ENCODE measurements at regions not wholly inside any gene's neighbourhood (a gene's known extent, or its start where the extent isn't known, plus 50 kb on each side); places are given as distances from the start of the nearest gene placed in this dataset.

DNA sequence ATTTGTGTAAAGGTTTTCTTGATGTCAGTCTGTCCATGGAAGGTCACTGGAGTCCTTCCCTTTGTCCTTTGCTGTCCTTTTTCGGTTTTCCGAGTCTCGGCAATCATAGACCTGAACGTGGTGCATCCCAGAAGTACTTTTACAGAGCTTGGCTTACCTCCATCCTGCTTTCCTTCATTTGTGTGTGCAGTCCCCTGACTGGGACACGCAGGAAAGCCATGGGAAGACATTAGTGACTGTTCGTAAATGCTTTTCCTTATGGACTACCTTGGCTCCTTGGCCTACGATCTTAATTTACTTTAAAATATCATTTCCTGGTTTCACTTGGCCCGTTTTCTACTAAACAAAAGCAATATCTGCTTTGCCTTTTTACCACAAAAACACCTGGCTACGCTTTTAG, 328.4 kb upstream of the RARB start:
- DNase-seq (ENCODE audit: low read depth): no peak

DNA sequence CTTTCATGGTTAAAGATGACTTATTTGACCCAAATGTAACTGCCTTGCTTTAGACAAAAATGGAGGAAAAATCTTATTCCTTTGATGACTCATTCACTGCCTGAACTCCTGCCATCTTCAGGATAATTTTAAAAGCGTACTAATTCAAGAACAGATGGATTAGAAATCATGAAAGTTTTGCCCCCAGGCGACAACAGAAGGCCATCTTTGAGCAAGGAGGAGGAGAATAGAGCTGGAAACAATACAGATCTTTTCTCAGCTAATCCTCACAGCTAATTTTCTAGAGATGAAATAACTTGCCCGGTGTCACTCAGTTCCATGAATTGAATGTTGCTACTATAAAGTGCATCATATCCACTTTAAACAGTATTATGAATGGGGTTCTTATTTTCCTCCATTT, 324.7 kb upstream of the RARB start:
- no peak for DNase-seq (ENCODE audit: low read depth)

DNA sequence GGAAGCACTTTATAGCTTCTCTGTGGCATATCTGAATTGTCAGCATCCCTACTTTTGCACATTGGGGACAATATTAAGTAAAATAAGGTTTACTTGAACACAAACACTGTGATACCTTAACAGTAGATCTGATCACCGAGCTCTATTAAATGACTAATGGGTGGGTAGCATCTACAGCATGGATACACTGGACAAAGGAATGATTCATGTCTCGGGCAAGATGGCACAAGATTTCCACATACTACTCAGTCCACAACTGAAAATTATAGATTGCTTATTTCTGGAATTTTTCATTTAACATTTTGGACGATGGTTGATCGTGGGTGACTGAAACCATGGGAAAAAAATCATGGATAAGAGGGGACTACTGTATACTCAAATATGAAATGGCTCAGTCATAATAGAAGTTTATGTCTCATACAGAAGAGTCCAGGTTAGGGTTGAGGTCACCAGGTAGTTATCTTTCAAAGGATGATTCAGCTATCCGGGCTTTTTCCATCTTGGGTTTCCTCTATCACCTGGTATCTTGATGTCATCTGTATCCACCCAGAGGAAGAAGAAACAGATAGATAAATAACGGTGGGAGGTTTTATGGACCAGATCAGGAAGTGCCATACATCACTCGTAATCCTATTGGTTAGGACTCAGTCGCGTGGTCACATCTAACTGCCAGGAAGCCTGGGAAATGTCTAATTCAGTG, 320.0 kb upstream of the RARB start:
- DNase-seq (ENCODE audit: low read depth): no peak

DNA sequence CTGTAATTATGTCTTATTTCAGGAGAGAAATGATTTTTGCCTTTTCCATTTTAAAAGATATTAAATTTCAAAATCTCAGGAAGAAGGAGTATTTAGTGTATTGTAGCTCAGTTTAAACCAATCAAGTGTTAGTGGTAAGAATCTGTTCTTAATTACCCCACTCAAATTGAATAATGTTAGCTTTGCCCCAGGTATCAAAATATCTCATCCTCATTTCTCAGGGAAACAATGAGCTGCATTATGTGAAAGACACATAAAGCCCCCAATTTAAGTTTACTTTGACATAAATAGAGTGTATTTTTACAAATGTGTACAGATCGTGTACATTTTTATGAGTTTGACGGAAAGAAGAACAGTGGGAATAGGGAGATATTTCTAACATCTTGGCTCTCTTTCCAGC, 317.4 kb upstream of the RARB start:
- no peak for DNase-seq (ENCODE audit: low read depth)

DNA sequence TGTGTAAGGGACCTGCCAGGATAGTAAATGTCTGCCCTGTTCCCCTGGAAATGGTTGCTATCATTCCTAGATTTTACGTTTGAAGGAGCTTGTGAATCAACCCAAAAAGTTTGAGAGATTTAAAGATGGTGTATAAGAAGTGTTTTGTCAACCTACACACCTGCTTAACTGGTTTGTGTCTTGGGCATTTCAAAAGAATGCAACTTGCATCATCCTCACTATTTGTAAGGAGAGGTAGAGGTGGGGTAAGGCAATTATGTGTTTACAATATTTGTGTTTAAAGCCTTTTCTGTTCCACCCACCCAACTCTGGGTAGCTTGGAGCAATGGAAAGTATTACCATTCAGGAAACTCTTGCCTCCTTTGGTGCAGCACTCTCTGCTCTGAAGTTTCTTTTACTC, 314.2 kb upstream of the RARB start:
- no peak for DNase-seq (ENCODE audit: low read depth)

DNA sequence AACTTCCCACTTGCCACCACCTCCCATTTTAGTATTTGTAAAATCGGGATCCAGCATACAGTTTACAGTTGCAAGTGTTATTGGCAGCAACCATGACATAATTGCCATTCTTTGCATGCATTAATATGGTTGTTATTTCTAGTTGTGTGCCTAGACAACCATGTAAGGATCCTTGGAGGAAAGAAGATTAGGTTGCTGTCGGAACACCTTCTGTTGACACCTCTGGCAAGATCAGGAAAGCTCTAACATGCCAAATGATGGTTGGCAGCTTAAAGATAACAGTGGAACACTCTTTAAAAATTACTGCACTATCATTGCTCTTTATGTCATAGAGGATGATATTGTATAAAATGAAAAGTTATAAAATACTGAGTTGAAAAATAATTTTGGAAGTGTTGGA, 313.5 kb upstream of the RARB start:
- no peak for DNase-seq (ENCODE audit: low read depth)

DNA sequence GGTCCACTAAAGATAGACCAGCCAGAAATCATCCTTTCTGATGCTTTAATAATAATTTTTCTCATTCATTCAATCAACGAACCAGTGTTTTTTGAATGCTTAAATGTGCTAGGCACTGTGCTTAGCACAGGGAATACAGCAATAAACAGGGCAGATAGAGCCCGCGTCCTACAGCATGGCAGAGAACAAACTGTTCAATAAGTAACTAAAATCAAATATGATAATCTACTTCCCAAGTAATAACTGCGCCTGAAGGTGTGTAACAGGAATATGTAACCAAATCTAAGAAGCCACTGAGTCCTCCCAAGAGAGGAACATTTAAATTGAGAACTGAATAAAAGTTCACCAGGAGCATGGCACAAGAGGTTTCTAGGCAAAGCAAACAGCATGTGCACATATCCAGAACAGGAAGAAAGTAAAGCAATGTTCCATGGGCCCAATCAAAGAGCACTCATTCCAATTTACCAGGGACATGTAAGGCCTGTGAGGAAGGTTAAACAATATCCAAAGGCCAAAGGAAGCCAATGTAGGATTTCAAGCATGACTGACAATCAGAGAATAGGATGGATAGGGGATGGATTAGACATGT, 311.0 kb upstream of the RARB start:
- DNase-seq (ENCODE audit: low read depth): no peak

DNA sequence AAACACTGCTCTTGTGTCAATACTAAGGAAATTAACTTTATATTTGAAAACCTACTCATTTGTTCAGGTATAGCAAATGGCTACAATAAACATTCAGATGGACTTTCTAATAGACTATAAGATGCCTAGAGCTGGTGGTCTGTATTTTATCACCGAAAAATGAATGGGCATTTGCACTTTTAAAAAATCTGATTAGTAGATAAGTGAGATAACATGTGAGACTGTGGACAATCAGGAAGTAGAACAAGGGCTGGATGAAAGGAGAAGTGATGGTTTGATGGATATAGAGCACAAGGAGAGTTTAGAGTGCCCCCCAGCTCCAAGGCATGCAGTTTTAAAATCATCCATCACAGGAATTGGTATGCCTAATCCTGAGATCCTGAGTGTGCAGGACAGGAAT, 308.4 kb upstream of the RARB start:
- no peak for DNase-seq (ENCODE audit: low read depth)

DNA sequence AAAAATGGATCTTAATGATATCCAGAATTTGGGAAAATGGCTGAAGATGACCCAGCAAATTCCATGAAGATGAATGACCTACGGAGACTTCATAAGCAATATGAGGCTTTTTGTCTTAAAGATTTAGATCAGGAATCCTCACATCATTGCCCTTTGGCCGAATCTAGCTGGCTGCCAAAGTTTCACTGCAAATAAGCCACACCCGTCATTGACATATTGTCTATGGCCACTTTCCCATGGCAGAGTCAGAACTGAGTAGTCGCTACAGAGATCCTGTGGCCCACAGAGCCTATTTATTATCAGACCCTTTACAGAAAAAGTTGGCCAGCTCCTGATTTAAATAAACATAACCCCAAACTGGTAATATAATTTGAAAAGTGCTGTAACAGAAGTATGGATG, 307.4 kb upstream of the RARB start:
- DNase-seq (ENCODE audit: low read depth): no peak

DNA sequence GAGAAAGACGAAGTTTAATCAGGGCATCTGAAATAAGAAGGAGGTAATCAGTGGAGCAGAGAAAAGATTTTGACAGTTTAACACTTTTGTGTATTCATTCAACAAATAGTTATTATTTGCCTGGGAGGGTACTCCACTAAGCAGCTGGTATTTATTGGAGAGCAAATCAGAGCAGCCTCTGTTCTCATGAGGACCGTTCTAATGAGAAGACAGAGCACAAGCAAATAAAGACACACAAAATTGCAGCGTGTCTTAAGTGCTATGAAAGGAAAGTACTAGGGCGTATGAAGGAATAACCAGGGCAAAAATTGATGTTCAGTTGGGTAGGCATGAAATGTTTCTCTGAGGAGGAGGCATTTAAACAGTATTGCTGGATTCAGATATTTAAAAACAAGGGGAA, 302.9 kb upstream of the RARB start:
- DNase-seq (ENCODE audit: low read depth): no peak

DNA sequence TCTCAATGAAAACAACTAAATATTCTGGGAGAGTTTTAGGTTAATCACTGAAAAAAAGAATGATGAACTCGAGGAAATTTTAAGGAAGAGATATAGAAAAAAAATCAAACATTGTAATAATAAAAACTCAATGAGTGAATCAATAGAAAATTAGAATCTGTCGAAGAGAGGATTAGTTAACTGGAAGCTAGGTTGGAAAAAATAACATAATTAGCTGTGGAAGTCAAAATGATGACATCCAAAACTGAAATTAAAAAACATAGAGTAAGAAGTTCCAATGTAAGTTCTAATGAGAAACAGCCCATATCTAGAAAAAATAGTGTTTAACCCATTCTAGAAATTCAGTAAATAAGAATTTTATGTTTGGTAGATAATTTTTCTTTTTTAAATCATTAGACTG, 299.3 kb upstream of the RARB start:
- no peak for DNase-seq (ENCODE audit: low read depth)

DNA sequence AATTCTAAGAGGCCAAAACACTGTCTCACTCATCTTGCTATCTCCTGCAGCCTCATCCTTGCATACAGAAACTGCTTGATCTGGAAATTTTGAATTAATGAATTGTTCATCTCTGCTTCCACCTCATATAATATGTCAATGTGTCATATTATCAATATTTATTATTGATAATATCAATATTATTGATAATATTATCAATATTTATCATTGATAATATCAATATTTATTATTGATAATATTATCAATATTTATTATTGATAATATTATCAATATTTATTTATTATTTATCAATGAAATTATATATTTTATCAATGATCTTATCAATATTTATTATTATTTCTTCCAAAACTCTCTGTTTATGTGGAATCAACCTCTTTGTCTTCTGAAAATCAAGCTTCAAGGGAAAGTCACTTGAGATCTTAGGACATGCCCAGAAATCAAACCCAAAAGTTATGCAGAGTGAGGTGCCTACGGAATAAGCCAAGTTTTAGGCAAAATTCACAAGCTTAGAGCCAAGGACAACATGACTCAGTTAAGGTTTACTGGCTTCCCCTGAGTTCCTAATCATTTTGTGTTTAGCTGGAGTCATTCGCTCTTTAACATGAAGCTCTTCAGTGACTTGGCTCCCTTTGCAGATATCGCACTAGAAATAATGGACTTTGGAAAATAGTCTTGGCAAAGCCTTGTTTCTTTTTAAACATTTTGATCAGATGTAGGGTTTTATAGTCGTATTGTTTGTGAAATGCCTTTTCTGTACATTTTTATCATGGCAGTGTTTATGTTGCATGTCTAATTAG, 297.1 kb upstream of the RARB start:
- no peak for DNase-seq (ENCODE audit: low read depth)

DNA sequence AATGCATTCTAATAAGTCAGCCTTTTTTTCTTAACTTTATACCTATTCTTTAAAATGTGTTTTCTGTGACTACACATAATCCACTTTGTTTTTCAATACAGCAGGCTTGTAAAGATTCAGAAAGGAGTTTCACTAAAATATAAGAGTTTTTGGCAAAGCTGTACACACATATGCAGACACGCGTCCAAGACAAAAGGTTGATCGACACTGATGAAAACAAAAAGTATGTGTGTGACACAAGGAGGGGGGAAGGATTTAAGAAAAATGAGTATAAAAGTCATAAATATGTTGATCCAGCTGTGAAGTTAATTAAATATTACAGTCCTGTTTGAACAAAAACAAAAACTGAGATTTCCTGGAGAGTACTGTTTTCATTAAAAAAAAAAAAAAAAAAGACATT, 294.5 kb upstream of the RARB start:
- DNase-seq (ENCODE audit: low read depth): no peak

DNA sequence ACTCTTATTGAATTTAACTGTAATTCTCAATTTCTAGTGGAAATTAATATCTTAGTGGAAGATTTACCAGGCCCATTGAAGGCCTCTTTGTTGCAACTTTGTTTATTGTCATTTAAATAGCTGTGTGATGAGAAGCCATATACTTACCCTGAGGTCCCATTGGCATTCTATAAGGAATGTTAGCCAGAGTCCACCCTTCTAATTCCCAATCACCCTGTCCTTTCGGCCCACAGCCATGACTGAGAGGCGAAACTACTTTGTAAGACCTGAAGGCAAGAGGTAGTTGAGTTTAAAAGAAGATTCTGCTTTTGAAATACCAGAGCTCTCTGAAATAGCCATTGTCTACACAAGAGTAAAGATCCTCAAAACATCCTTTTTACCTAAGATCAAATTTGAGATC, 290.5 kb upstream of the RARB start:
- no peak for DNase-seq (ENCODE audit: low read depth)

DNA sequence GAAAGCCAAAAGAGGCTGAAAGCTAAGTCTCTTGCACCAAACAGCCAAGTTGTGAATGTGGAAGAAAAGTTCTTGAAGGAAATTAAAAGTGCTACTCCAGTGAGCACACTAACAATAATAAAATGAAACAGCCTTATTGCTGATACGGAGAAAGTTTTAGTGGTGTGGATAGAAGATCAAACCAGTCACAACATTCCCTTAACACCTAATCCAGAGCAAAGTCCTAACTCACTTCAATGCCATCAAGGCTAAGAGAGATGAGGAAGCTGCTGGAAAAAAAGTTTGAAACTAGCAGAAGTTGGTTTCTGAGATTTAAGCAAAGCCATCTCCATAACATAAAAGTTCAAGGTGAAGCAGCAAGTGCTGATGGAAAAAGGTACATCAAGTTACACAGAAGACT, 288.8 kb upstream of the RARB start:
- DNase-seq (ENCODE audit: low read depth): no peak

DNA sequence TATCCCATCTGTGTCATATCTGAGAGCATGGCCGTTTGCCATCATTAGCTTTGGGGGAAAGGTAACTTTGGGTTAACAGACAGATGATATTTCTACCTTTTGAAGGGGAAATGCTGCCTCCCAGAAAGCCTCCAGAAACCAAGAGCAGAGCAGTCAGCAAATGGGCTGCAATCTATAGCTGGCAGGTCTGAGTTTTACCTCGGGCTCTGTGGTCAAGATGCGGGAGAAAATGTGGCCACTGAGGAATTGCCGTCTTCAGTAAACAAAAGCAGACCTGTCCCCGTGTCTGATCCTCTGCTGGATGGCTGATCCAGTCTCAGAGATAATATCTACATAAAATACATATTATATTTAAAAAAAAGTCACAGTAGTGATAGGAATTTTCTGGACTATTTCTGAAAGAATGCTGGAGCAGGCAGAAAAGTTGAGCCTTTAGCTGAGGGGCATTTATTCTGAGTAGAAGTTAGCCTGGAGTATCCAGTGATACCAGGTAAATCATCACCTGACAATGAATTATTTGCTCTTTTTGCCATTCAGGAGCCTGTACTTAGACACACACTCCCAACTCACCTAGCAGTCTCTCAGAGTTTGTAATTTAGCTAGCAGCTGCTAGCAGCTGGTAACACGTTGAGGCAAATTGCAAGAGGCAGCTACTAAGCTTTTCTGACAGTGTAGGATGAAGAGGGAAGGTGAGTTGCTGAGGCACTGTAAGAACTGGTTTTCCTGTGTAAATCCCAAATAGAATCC, 285.3 kb upstream of the RARB start:
- DNase-seq (ENCODE audit: low read depth): no peak

DNA sequence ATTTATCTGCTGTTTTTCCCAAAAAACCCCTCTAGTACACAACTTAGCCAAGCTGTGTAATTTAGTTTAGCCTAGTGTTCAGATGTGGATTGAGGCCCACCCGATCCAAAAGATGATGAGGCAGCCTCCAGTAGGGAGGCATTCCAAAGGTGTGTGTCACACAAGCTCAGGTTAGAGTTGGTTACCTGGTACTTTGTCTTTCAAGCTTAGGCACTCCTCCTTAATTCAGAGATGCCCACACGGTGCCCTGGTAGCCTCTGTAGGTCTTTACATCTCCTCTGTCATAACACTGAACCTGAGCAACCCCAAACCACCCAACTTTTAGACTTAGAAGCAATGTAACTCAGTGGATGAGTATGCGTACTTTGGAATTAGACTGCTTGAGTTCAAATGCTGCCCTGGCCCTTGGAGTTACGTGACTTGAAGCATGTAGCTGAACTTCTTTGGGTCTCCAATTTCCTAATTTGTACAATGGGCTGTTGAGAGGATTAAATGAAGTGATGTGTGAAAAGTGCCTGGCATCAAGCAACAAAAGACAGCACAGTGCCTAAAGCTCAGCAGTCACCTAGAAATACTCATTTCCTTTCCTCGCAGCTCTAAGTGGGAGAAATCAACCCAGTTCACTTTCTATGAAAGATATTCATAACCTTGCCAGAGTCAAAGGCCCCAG, 284.6 kb upstream of the RARB start:
- no peak for DNase-seq (ENCODE audit: low read depth)

DNA sequence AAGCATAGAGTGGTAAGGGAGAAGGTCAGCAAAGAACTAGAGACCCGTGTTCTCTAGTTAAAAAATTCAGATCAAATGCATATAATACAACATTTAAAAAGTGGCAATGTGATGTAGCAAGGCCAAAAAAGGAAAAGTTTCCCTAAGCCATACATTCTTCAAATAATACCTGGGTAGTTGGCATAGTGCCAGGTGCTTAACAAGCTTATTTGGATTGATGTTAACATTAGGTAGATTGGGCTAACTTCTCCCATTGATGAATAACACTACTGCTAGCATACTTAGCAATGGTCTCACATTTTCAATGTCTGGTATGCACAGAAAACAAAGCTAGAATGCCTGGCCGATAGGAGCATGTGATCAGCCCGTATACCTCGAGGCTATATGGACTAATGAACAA, 283.6 kb upstream of the RARB start:
- no peak for DNase-seq (ENCODE audit: low read depth)

DNA sequence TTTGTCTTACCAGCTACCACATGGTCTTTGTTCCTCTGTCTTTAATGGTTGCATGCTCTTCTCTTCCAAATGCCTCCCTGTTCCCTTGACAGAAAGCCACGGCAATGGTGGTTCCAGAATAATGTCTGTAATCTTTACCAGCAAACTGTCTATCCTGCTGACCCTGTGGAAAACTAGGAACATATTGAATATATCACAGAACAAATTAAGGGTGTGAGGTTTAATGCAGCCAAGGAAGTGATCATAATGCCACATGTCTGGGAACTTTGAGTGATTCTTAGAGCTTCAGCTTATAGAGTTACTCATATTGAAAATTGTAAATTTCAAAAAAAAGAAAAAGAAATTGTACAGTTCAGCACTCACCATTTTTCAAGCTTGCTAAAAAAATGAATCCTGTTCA, 282.9 kb upstream of the RARB start:
- DNase-seq (ENCODE audit: low read depth): no peak

DNA sequence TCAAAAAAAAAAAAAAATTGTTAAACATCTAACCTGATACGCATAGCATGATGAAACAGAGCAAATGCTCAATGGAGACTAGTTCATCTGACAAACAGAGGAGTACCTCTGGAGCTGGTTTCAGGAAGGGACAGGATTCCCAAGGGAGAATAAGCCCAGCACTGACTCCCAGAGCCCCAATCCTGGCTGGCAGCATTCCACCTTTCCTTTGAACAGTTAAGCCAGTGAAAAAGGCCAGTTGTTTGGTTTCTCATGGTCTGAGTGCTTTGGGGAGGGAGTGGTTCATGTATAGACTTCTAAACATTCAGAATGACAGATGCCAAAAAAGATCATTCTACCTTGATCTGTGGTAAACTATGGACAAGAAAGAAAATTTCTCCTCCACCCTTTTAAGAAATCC, 277.9 kb upstream of the RARB start:
- no peak for DNase-seq (ENCODE audit: low read depth)

DNA sequence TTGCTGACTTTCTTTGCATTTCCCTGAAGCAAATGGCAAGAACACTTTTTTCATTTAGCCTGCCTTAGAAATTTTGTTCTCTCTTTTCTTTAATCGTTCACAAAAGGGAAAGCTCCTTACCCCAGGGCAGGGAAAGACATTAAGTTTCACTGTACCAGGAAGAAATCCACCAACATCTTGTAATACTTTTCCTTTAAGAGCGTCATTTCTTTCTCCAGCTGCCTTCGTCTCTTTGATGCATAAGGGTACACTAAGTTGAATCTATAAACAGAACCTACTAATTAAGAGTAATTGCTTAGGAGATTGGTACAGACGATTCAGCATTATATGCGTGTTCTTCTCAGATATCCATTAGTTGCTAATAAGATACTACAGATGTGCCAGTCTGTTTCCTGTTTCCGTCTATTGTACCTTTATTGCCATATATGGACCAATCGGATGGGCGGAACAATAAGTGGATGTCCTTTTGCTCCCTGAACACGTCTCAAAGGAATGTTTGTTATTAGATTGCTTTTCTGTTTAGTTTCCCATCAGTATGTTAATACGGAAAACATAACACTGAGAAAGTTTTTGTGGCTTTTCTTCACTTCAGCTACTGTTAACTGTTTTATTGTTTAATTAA, 276.7 kb upstream of the RARB start:
- DNase-seq (ENCODE audit: low read depth): no peak

DNA sequence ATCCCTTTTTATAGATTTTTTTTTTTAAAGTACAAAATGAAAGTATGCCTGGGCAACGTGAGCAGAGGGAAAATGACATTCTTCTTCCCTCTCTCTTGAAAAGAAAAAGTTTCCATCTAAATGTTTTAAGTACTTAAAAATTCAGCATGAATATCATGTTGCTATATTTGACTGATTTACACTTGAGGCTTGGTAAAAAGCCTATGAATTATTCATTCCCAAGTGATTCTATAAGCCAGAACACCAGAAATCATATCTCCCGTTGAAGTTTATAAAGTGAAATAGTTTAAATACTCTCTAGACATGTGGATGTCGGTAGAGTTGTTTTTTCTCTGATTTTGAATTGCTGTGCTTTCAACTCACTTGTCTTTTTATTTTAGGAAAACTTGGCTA, 276.2 kb upstream of the RARB start:
- no peak for DNase-seq (ENCODE audit: low read depth)
